SK-N-MC (cell line): ENCODE measurements at regions not wholly inside any gene's neighbourhood (a gene's known extent, or its start where the extent isn't known, plus 50 kb on each side); places are given as distances from the start of the nearest gene placed in this dataset.
"Not testable (repeated sequence)": the region's sequence is repeated elsewhere in the genome, so short reads cannot be mapped to it uniquely, and the experiment has no call there.

Source experiments
- DNase-seq: peaks from one replicate; pipeline ENCODE4 v3.0.0-alpha.2; 2011; ENCODE audit warnings: low read depth, low spot score
- H3K27ac ChIP-seq: fragments of 200-600 bp; sonication (generic); 2 replicates; pipeline ENCODE4 v1.5.1; 2016; ENCODE audit warnings: mixed run types
- H3K36me3 ChIP-seq: fragments of 200-600 bp; sonication (generic); 2 replicates; pipeline ENCODE4 v1.6.1; 2017; ENCODE audit warnings: antibody characterized with exemption, low read length, mixed read lengths; ENCODE audit not compliant: insufficient read depth
- H3K4me3 ChIP-seq: fragments of 200-600 bp; sonication (generic); 2 replicates; pipeline ENCODE4 v1.5.1; 2016
- H3K9ac ChIP-seq: fragments of 200-600 bp; sonication (generic); 2 replicates; pipeline ENCODE4 v1.8.0; 2017; ENCODE audit warnings: mixed run types, mixed read lengths; ENCODE audit not compliant: insufficient read length
- H3K9me3 ChIP-seq: fragments of 200-600 bp; sonication (generic); 2 replicates; pipeline ENCODE4 v1.6.1; 2017; ENCODE audit warnings: low read depth, mild to moderate bottlenecking, antibody characterized with exemption, low read length, moderate library complexity, mixed read lengths

GRCh38 chr1:143905214-143906179 lies 66.3 kb downstream of the FAM72C start:
- not testable (repeated sequence) for H3K27ac ChIP-seq, H3K9me3 ChIP-seq, H3K4me3 ChIP-seq, H3K9ac ChIP-seq, H3K36me3 ChIP-seq, DNase-seq

- H3K9ac ChIP-seq, DNase-seq, H3K36me3 ChIP-seq, H3K4me3 ChIP-seq, H3K27ac ChIP-seq, H3K9me3 ChIP-seq: not testable (repeated sequence)
Observed at GRCh38 chr1:143904622-143904979, 67.2 kb downstream of the FAM72C start.

GRCh38 chr1:143903899-143904621 lies 67.7 kb downstream of the FAM72C start:
- H3K9ac ChIP-seq, DNase-seq, H3K27ac ChIP-seq, H3K4me3 ChIP-seq, H3K9me3 ChIP-seq, H3K36me3 ChIP-seq: not testable (repeated sequence)

- H3K36me3 ChIP-seq, H3K27ac ChIP-seq, DNase-seq, H3K9ac ChIP-seq, H3K9me3 ChIP-seq, H3K4me3 ChIP-seq: not testable (repeated sequence)
Observed at GRCh38 chr1:143896377-143896776, 75.4 kb downstream of the FAM72C start.

- not testable (repeated sequence) for H3K4me3 ChIP-seq, H3K36me3 ChIP-seq, H3K9me3 ChIP-seq, DNase-seq, H3K9ac ChIP-seq, H3K27ac ChIP-seq
Observed at GRCh38 chr1:143884932-143885574, 86.7 kb downstream of the FAM72C start.

GRCh38 chr1:143884532-143884931 lies 87.3 kb downstream of the FAM72C start:
- not testable (repeated sequence) for H3K9ac ChIP-seq, H3K4me3 ChIP-seq, H3K36me3 ChIP-seq, H3K27ac ChIP-seq, H3K9me3 ChIP-seq, DNase-seq

GRCh38 chr1:143879757-143880536 lies 91.8 kb downstream of the FAM72C start:
- DNase-seq, H3K4me3 ChIP-seq, H3K27ac ChIP-seq, H3K36me3 ChIP-seq, H3K9me3 ChIP-seq, H3K9ac ChIP-seq: not testable (repeated sequence)

GRCh38 chr1:143875947-143876346 lies 95.8 kb downstream of the FAM72C start:
- not testable (repeated sequence) for H3K9me3 ChIP-seq, H3K4me3 ChIP-seq, DNase-seq, H3K27ac ChIP-seq, H3K9ac ChIP-seq, H3K36me3 ChIP-seq

GRCh38 chr1:143874625-143875024 lies 97.2 kb downstream of the FAM72C start:
- H3K27ac ChIP-seq, H3K9ac ChIP-seq: not testable (repeated sequence)

GRCh38 chr1:143873650-143874049 lies 98.1 kb downstream of the FAM72C start:
- not testable (repeated sequence) for DNase-seq, H3K9ac ChIP-seq, H3K27ac ChIP-seq, H3K9me3 ChIP-seq, H3K36me3 ChIP-seq, H3K4me3 ChIP-seq

More at GRCh38 chr1:143874625-143875024, 97.2 kb downstream of the FAM72C start:
- H3K36me3 ChIP-seq, H3K4me3 ChIP-seq, DNase-seq, H3K9me3 ChIP-seq: not testable (repeated sequence)

GRCh38 chr1:143870388-143870787 lies 101.4 kb downstream of the FAM72C start:
- H3K9ac ChIP-seq, H3K9me3 ChIP-seq, DNase-seq, H3K27ac ChIP-seq, H3K36me3 ChIP-seq, H3K4me3 ChIP-seq: not testable (repeated sequence)

- not testable (repeated sequence) for DNase-seq, H3K27ac ChIP-seq, H3K36me3 ChIP-seq
Observed at GRCh38 chr1:143867590-143868220, 104.1 kb downstream of the FAM72C start.

GRCh38 chr1:143863901-143864520 lies 107.8 kb downstream of the FAM72C start:
- H3K4me3 ChIP-seq, H3K36me3 ChIP-seq, DNase-seq, H3K9me3 ChIP-seq, H3K27ac ChIP-seq, H3K9ac ChIP-seq: not testable (repeated sequence)

More at GRCh38 chr1:143867590-143868220, 104.1 kb downstream of the FAM72C start:
- not testable (repeated sequence) for H3K4me3 ChIP-seq, H3K9ac ChIP-seq, H3K9me3 ChIP-seq
